ENCODE measurements at regions not wholly inside any gene's neighbourhood (a gene's known extent, or its start where the extent isn't known, plus 50 kb on each side); places are given as distances from the start of the nearest gene placed in this dataset.

- no peak for TF ChIP-seq POLR2AphosphoS5 (IDR thresholded peaks at IDR 0.05)
- no peak for TF ChIP-seq POLR2A (IDR thresholded peaks at IDR 0.05)
These were observed 658.2 kb downstream of the CENPC start for GRCh38 chr4:66887061-66887460.

All from breast epithelium (tissue), 3 donors.